Jurkat, Clone E6-1 (cell line): ENCODE measurements at regions not wholly inside any gene's neighbourhood (a gene's known extent, or its start where the extent isn't known, plus 50 kb on each side); places are given as distances from the start of the nearest gene placed in this dataset.

ENCODE experiments used
- DNase-seq: peaks from one replicate; pipeline ENCODE4 v3.0.0-alpha.2; 2011; ENCODE audit warnings: low read depth, low spot score
- H3K4me3 ChIP-seq: 2 replicates; pipeline ENCODE4 v1.5.1; 2011; ENCODE audit warnings: mild to moderate bottlenecking, low read length, control low read depth, moderate library complexity

GRCh38 chr3:117665296-117665695 lies 955.7 kb downstream of the TUSC7 start:
- no peak overlapping the region for H3K4me3 ChIP-seq
- peak; percentile 52 for DNase-seq

- no peak overlapping the region for H3K4me3 ChIP-seq
- no peak for DNase-seq
These were observed 956.7 kb downstream of the TUSC7 start for GRCh38 chr3:117666325-117666724.

GRCh38 chr3:117666812-117667211 lies 957.2 kb downstream of the TUSC7 start:
- DNase-seq: no peak
- H3K4me3 ChIP-seq: no peak overlapping the region

- DNase-seq: no peak
- no peak overlapping the region for H3K4me3 ChIP-seq
These were observed 960.2 kb downstream of the TUSC7 start for GRCh38 chr3:117669774-117670173.

- no peak for DNase-seq
- H3K4me3 ChIP-seq: no peak overlapping the region
These were observed 962.2 kb downstream of the TUSC7 start for GRCh38 chr3:117671722-117672318.

- DNase-seq: no peak
- H3K4me3 ChIP-seq: no peak overlapping the region
These were observed 964.7 kb downstream of the TUSC7 start for GRCh38 chr3:117674321-117674720.

- no peak for DNase-seq
These were observed 972.0 kb downstream of the TUSC7 start for GRCh38 chr3:117681619-117682018.

GRCh38 chr3:117687096-117687495 lies 977.5 kb downstream of the TUSC7 start:
- H3K4me3 ChIP-seq: no peak overlapping the region
- no peak for DNase-seq

More at GRCh38 chr3:117681619-117682018, 972.0 kb downstream of the TUSC7 start:
- no peak overlapping the region for H3K4me3 ChIP-seq

GRCh38 chr3:117688583-117688982 lies 979.0 kb downstream of the TUSC7 start:
- DNase-seq: no peak
- H3K4me3 ChIP-seq: no peak overlapping the region

- no peak overlapping the region for H3K4me3 ChIP-seq
- no peak for DNase-seq
These were observed 981.9 kb downstream of the TUSC7 start for GRCh38 chr3:117691526-117691925.

- H3K4me3 ChIP-seq: no peak overlapping the region
- no peak for DNase-seq
These were observed 982.9 kb downstream of the TUSC7 start for GRCh38 chr3:117692416-117692995.

GRCh38 chr3:117695321-117695720 lies 985.7 kb downstream of the TUSC7 start:
- no peak for DNase-seq
- H3K4me3 ChIP-seq: no peak overlapping the region

GRCh38 chr3:117695871-117696645 lies 986.5 kb downstream of the TUSC7 start:
- DNase-seq: no peak
- no peak overlapping the region for H3K4me3 ChIP-seq

GRCh38 chr3:117696851-117697407 lies 987.4 kb downstream of the TUSC7 start:
- no peak overlapping the region for H3K4me3 ChIP-seq
- DNase-seq: no peak

- H3K4me3 ChIP-seq: no peak overlapping the region
- DNase-seq: no peak
These were observed 989.5 kb downstream of the TUSC7 start for GRCh38 chr3:117699058-117699457.

GRCh38 chr3:117700573-117701360 lies 991.2 kb downstream of the TUSC7 start:
- DNase-seq: no peak
- H3K4me3 ChIP-seq: no peak overlapping the region

GRCh38 chr3:117705011-117705410 lies 995.4 kb downstream of the TUSC7 start:
- DNase-seq: no peak
- no peak overlapping the region for H3K4me3 ChIP-seq

GRCh38 chr3:117706037-117706436 lies 996.5 kb downstream of the TUSC7 start:
- no peak overlapping the region for H3K4me3 ChIP-seq
- DNase-seq: no peak

GRCh38 chr3:117706756-117707155 lies 997.2 kb downstream of the TUSC7 start:
- no peak overlapping the region for H3K4me3 ChIP-seq
- DNase-seq: no peak
